Stomach (tissue), 8 donors: ENCODE measurements at regions not wholly inside any gene's neighbourhood (a gene's known extent, or its start where the extent isn't known, plus 50 kb on each side); places are given as distances from the start of the nearest gene placed in this dataset.

ENCODE experiments used
- DNase-seq, 2 donors: peaks; one replicate each; pipeline versions ENCODE4 v3.0.0 to v3.0.0-alpha.2; 2013 to 2019
- H3K27ac ChIP-seq, 5 donors: fragments of 200-600 bp in 4 of 5; sonication (generic) in 4 of 5; one replicate each; pipeline ENCODE4 v1.5.1; 2013 to 2019; ENCODE audit warnings: mild to moderate bottlenecking in 1 of 5, moderate library complexity in 1 of 5
- H3K27me3 ChIP-seq, 3 donors: fragments of 200-600 bp; sonication (generic); one replicate each; pipeline ENCODE4 v1.5.1; 2017 to 2019; ENCODE audit warnings: mixed run types in 1 of 3
- H3K36me3 ChIP-seq, 4 donors: fragments of 200-600 bp; sonication (generic); 1 replicate in 3 of 4; 2 replicates in 1 of 4; pipeline ENCODE4 v1.5.1; 2016 to 2019
- H3K4me1 ChIP-seq, 4 donors: fragments of 200-600 bp; sonication (generic); one replicate each; pipeline ENCODE4 v1.5.1; 2016 to 2019
- H3K4me3 ChIP-seq, 4 donors: fragments of 200-600 bp; sonication (generic) in 3 of 4; one replicate each; pipeline ENCODE4 v1.5.1; 2016 to 2019; ENCODE audit warnings: mild to moderate bottlenecking in 1 of 4
- H3K9me3 ChIP-seq, 4 donors: fragments of 200-600 bp; sonication (generic); one replicate each; pipeline ENCODE4 v1.5.1; 2016 to 2019
- CTCF ChIP-seq, 7 experiments: fragments of 450-650 bp in 4 of 7; fragments of 200-600 bp in 3 of 7; sonication (generic) in 3 of 7; IDR thresholded peaks; one replicate each; pipeline ENCODE4 v1.5.1; 2016 to 2019; ENCODE audit warnings: antibody characterized with exemption in 7 of 7, control low read depth in 2 of 7, mild to moderate bottlenecking in 1 of 7
- EP300 ChIP-seq: sonication (generic); formaldehyde crosslinking; IDR thresholded peaks from one replicate; pipeline ENCODE4 v1.6.1; 2017; ENCODE audit warnings: antibody characterized with exemption
- POLR2A ChIP-seq, 4 donors: fragments of 450-650 bp; IDR thresholded peaks; one replicate each; pipeline ENCODE4 v1.6.1; 2016; ENCODE audit warnings: antibody characterized with exemption in 4 of 4, control low read depth in 2 of 4, mild to moderate bottlenecking in 1 of 4, moderate library complexity in 1 of 4
- POLR2AphosphoS5 ChIP-seq, 3 donors: sonication (generic); formaldehyde crosslinking; IDR thresholded peaks; one replicate each; pipeline ENCODE4 v1.6.1; 2016; ENCODE audit warnings: antibody characterized with exemption in 3 of 3
- WGBS, 5 donors: extraction: QIAGEN DNeasy Blood & Tissue Kit in 3 of 5; methylation state at CpG; one replicate each; pipeline versions ENCODE4 v1.1.5 to v1.1.7; 2013 to 2018; 5-methylcytosine and 5-hydroxymethylcytosine counted together
- intact Hi-C: fragments of 100-400 bp; cut with DNase I; formaldehyde crosslinking; loops from one replicate; pipeline ENCODE4 v1.15.1; 2023; ENCODE audit warnings: low total_unique reads
- donor health status: healthy with polysubstance abuse.
- donor health status: Bipolar disorder and iron deficiency.
- donor health status: healthy.

- Histone ChIP-seq H3K27ac (no peak overlapping the region), H3K27me3 (no peaks in the 10 kb centered on the region), H3K4me3 (no peak overlapping the region), H3K9me3 (no peaks in the 10 kb centered on the region), H3K4me1 (no peaks in the 10 kb centered on the region), H3K36me3 (no peaks in the 10 kb centered on the region)
- no peak for TF ChIP-seq POLR2A (IDR thresholded peaks at IDR 0.05)
- no peak for TF ChIP-seq POLR2AphosphoS5 (IDR thresholded peaks at IDR 0.05)
- TF ChIP-seq CTCF (IDR thresholded peaks at IDR 0.05), result no peak
- TF ChIP-seq EP300, result no peak
- no peak for DNase-seq
- intact Hi-C loops, result no loop called here
- 67 to 90% (median 84%) methylated on average over 2 of the region's 2 CpGs for WGBS, 5 donors
These were observed 308.9 kb downstream of the SLC6A15 start for GRCh38 chr12:84603484-84604248.

DNA sequence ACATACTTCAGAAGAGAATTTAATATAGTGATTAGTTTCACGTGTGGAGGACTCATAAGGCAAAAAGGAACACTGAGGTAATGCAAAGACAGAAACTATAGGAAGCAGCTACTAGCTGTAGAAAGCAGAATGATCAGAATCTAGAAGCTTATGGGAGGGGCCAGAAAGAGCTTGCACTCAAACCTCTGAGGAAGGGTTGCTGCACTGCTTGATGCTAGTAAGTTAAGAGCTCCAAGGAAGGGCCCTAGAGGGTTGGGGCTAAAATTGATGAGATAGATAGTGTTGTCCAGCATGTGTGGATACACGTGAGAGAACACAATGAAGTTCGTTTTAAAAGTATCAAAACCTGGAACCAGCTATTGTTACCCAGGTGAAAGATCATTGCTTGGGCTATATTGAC, 311.1 kb downstream of the SLC6A15 start:
- no peak for DNase-seq
- no peak for TF ChIP-seq CTCF (IDR thresholded peaks at IDR 0.05)
- TF ChIP-seq POLR2A (IDR thresholded peaks at IDR 0.05), result no peak
- no peak for TF ChIP-seq EP300
- TF ChIP-seq POLR2AphosphoS5 (IDR thresholded peaks at IDR 0.05), result no peak
- intact Hi-C loops, result no loop called here

GRCh38 chr12:84599539-84599938, 313.1 kb downstream of the SLC6A15 start:
- H3K4me3 ChIP-seq, result no peak overlapping the region
- no peak for DNase-seq
- TF ChIP-seq EP300, result no peak
- no peak for TF ChIP-seq POLR2AphosphoS5 (IDR thresholded peaks at IDR 0.05)
- TF ChIP-seq POLR2A (IDR thresholded peaks at IDR 0.05), result no peak
- no peak for TF ChIP-seq CTCF (IDR thresholded peaks at IDR 0.05)
- no peaks in the 10 kb centered on the region for H3K9me3 ChIP-seq
- WGBS, 5 donors, result 32 to 62% (median 46%) methylated on average over 2 of the region's 2 CpGs
- H3K36me3 ChIP-seq, result no peaks in the 10 kb centered on the region
- H3K27ac ChIP-seq, result no peak overlapping the region
- intact Hi-C loops, result no loop called here
- H3K27me3 ChIP-seq, result no peaks in the 10 kb centered on the region
- H3K4me1 ChIP-seq, result no peaks in the 10 kb centered on the region

More for the DNA sequence above, 311.1 kb downstream of the SLC6A15 start:
- Histone ChIP-seq H3K27me3 (no peaks in the 10 kb centered on the region), H3K4me1 (no peaks in the 10 kb centered on the region), H3K36me3 (no peaks in the 10 kb centered on the region), H3K27ac (no peak overlapping the region), H3K9me3 (no peaks in the 10 kb centered on the region), H3K4me3 (no peak overlapping the region)
- 44 to 56% (median 46%) methylated on average over 3 of the region's 3 CpGs for WGBS, 5 donors

GRCh38 chr12:84596266-84596665, 316.3 kb downstream of the SLC6A15 start:
- Histone ChIP-seq H3K4me3 (no peak overlapping the region), H3K27ac (no peak overlapping the region), H3K36me3 (no peaks in the 10 kb centered on the region), H3K9me3 (no peaks in the 10 kb centered on the region), H3K27me3 (no peaks in the 10 kb centered on the region), H3K4me1 (no peaks in the 10 kb centered on the region)
- DNase-seq, result no peak
- WGBS, 5 donors, result 63 to 84% (median 80%) methylated on average over 2 of the region's 2 CpGs
- TF ChIP-seq CTCF (IDR thresholded peaks at IDR 0.05) (no peak), POLR2AphosphoS5 (IDR thresholded peaks at IDR 0.05) (no peak)
- intact Hi-C loops, result no loop called here
